ENCODE measurements at regions not wholly inside any gene's neighbourhood (a gene's known extent, or its start where the extent isn't known, plus 50 kb on each side); places are given as distances from the start of the nearest gene placed in this dataset.
A peak's percentile ranks its signal among the peaks of the same experiment; 100 is the strongest.

- FAIRE-seq = no peak
- DNase-seq (ENCODE audit: low spot score) = no peak
Measured at GRCh38 chr7:52897713-52898112, 137.7 kb upstream of the POM121L12 start.

GRCh38 chr7:52897288-52897687 lies 138.1 kb upstream of the POM121L12 start:
- DNase-seq (ENCODE audit: low spot score) (no peak), FAIRE-seq (no peak)

GRCh38 chr7:52877240-52877639 lies 158.2 kb upstream of the POM121L12 start:
- DNase-seq (ENCODE audit: low spot score) = no peak
- FAIRE-seq = no peak

GRCh38 chr7:52876402-52876801 lies 159.0 kb upstream of the POM121L12 start:
- FAIRE-seq (no peak), DNase-seq (ENCODE audit: low spot score) (no peak)

- no peak for FAIRE-seq
- DNase-seq (ENCODE audit: low spot score) = no peak
Measured at GRCh38 chr7:52863652-52864051, 171.8 kb upstream of the POM121L12 start.

- DNase-seq (ENCODE audit: low spot score) (no peak), FAIRE-seq (no peak)
Measured at GRCh38 chr7:52862321-52862720, 173.1 kb upstream of the POM121L12 start.

- FAIRE-seq = no peak
- DNase-seq (ENCODE audit: low spot score) = no peak
Measured at GRCh38 chr7:52857367-52857766, 178.1 kb upstream of the POM121L12 start.

- DNase-seq (ENCODE audit: low spot score) = no peak
- no peak for FAIRE-seq
Measured at GRCh38 chr7:52854681-52855080, 180.8 kb upstream of the POM121L12 start.

GRCh38 chr7:52851547-52851946 lies 183.9 kb upstream of the POM121L12 start:
- no peak for DNase-seq (ENCODE audit: low spot score)
- no peak for FAIRE-seq

GRCh38 chr7:52843436-52843835 lies 192.0 kb upstream of the POM121L12 start:
- DNase-seq (ENCODE audit: low spot score) (no peak), FAIRE-seq (no peak)

- no peak for FAIRE-seq
- no peak for DNase-seq (ENCODE audit: low spot score)
Measured at GRCh38 chr7:52842202-52842900, 193.1 kb upstream of the POM121L12 start.

GRCh38 chr7:52838981-52839411 lies 196.4 kb upstream of the POM121L12 start:
- FAIRE-seq = no peak

GRCh38 chr7:52831321-52831720 lies 204.1 kb upstream of the POM121L12 start:
- no peak for FAIRE-seq

More at GRCh38 chr7:52838981-52839411, 196.4 kb upstream of the POM121L12 start:
- DNase-seq (ENCODE audit: low spot score) = peak; percentile 13

GRCh38 chr7:52830801-52831200 lies 204.6 kb upstream of the POM121L12 start:
- no peak for FAIRE-seq

More at GRCh38 chr7:52831321-52831720, 204.1 kb upstream of the POM121L12 start:
- no peak for DNase-seq (ENCODE audit: low spot score)

GRCh38 chr7:52826515-52827265 lies 208.7 kb upstream of the POM121L12 start:
- no peak for FAIRE-seq
- DNase-seq (ENCODE audit: low spot score) = no peak

More at GRCh38 chr7:52830801-52831200, 204.6 kb upstream of the POM121L12 start:
- no peak for DNase-seq (ENCODE audit: low spot score)

GRCh38 chr7:52825611-52826010 lies 209.8 kb upstream of the POM121L12 start:
- DNase-seq (ENCODE audit: low spot score) (no peak), FAIRE-seq (no peak)

- DNase-seq (ENCODE audit: low spot score) = no peak
- no peak for FAIRE-seq
Measured at GRCh38 chr7:52811537-52811936, 223.9 kb upstream of the POM121L12 start.

- DNase-seq (ENCODE audit: low spot score) (no peak), FAIRE-seq (no peak)
Measured at GRCh38 chr7:52799817-52800216, 235.6 kb upstream of the POM121L12 start.

GRCh38 chr7:52797801-52798200 lies 237.6 kb upstream of the POM121L12 start:
- no peak for DNase-seq (ENCODE audit: low spot score)
- no peak for FAIRE-seq

GRCh38 chr7:52794621-52795020 lies 240.8 kb upstream of the POM121L12 start:
- FAIRE-seq (no peak), DNase-seq (ENCODE audit: low spot score) (no peak)

GRCh38 chr7:52791176-52791700 lies 244.2 kb upstream of the POM121L12 start:
- DNase-seq (ENCODE audit: low spot score) (no peak), FAIRE-seq (no peak)

- DNase-seq (ENCODE audit: low spot score) (no peak), FAIRE-seq (no peak)
Measured at GRCh38 chr7:52786174-52786573, 249.3 kb upstream of the POM121L12 start.

Data from urothelium cell line (cell line).